D721Med (cell line): ENCODE measurements at regions not wholly inside any gene's neighbourhood (a gene's known extent, or its start where the extent isn't known, plus 50 kb on each side); places are given as distances from the start of the nearest gene placed in this dataset.

Experiments
- DNase-seq: peaks from one replicate; pipeline ENCODE4 v3.0.0; 2011; ENCODE audit warnings: low spot score; ENCODE audit not compliant: insufficient read length
- FAIRE-seq: peaks from 2 replicates; lab custom pipeline; 2011; peaks lifted over from hg19 to GRCh38; lab: Jason Lieb, UNC
- CTCF ChIP-seq: IDR thresholded peaks from 2 replicates; pipeline ENCODE4 v1.5.1; 2012; ENCODE audit warnings: mild to moderate bottlenecking, control low read depth; ENCODE audit not compliant: insufficient read depth; ENCODE audit errors: missing control alignments

DNA sequence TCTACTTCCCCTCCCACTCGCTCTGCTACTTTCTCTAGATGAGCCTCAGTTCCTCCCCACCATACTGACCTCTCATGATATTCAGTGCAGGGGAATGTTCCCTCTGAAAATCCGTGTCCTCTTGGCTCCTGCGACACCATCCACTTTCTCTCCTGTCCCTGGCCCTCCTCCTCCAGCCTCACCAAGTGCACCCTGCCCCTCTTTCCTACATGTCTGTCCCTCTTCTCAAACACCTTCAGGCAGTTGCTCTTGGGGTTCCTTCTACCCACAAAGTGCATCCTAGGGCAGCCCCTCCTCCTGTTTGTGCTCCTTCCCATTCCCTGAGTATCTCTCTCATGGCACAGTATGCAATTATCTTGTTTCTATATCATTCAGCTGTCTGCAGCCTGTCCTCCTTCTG is 246.4 kb upstream of the RAB6C start:
- no peak for DNase-seq
- no peak for TF ChIP-seq CTCF
- FAIRE-seq, result no peak

DNA sequence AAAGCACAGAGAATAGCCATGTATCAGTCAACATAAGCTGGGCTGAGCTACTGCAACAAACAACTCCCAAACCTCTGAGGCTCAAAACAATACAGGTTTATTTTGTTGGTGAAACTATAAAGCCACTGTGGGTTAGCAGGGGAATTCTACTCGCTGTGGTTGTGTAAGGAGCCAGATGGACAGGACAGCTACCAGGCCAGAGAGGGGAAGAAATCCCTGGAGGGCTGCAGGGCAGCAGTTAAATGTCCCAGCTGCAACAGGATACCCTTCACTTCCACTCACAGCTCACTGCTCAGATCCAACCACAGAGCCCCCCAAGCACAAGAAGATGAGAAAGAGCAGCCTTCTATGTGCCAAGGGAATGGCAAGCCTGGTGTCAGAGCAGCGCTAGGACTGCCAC is 245.9 kb upstream of the RAB6C start:
- no peak for TF ChIP-seq CTCF
- FAIRE-seq (no peak), DNase-seq (no peak)

DNA sequence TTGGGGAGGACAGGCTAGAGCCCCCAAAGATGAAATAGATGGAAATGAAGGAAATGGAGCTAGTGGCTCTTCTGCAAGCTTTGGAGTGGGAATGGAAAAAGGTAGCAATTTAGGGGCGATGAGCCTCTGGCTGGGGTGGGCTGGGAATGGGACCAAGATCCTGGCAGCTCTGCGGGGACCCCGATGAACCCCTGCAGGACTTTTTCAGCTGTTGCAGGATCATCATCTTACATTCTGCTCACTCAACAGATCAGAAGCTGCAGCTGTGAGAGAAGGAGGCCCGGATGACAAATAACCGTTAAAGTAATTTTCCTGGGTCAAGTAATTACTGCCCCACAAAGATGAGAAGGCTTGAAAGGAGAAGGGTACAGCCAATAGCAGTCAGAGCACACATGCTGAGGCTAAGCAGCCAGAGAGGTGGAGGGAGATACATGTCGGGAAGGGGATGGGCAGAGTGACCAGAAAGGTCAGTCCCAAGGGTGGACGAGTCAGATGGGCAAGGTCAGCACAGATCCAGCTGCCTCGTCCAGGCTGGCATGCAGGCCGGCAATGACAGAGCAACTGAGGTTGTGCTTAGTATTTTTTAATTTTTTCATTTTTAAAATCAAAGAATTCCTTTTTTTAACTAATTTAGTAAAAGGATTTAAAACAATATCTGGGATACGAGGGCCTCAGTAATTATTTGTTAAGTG is 245.0 kb upstream of the RAB6C start:
- DNase-seq (no peak), FAIRE-seq (no peak)
- no peak for TF ChIP-seq CTCF

DNA sequence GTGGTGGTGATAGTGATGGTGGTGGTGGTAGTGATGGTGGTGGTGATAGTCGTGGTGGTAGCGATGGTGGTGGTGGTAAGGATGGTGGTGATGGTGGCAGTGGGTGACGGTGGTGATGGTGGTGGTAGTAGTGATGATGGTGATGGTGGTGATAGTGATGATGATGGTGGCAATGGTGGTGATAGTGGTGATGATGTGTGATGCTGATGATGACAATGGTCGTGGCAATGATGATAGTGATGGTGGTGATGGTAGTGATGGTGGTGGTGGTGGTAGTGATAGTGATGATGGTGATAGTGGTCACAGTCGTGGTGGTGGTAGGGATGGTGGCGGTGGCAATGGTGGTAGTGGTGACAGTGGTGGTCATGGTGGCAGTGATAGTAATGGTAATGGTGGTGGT is 243.9 kb upstream of the RAB6C start:
- FAIRE-seq (no peak), DNase-seq (no peak)
- TF ChIP-seq CTCF, result no peak

DNA sequence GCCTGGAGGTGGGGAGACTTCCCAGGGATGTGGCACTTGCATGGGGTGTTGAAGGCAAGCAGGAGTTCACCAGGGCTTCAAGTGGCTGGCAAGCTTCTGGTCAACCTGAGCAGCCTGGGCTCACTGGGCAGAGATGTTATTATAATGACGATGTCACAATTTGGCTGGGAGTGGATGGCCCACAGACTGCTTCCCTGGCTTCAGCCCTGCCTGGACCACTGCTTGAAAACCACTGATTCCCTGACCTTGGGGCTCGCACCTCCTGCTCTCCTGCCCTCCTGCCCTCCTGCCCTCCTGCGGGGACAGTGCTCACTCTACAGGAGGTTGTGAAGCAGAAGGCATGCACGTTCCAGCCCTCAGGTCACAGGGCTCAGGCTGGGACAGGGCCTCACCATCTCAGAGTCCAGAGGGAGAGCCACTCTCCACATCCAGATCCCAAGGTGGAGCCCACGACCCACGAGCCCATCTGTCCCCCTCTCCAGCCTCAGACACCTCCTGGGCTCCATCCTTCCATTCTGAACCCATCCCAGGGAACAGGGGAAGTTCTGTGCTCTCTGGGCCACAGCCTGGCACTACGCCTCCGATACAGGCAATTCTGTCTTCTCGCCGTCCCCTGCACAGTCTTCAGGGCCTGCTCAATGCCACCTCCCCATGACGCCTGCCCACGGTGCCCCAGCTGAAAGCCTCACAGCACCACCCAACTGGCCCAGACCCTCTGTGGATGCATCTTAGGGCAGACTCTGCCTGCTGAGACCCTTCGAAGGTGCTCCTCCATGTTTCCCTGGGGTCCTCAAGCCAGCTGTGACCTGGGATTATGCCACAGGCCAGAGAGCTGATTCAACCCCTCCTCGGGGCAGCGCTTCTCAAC is 241.6 kb upstream of the RAB6C start:
- no peak for TF ChIP-seq CTCF
- DNase-seq (no peak), FAIRE-seq (no peak)

- TF ChIP-seq CTCF, result no peak
- FAIRE-seq, result no peak
- no peak for DNase-seq
Measured at GRCh38 chr2:129738799-129739198, 240.7 kb upstream of the RAB6C start.

DNA sequence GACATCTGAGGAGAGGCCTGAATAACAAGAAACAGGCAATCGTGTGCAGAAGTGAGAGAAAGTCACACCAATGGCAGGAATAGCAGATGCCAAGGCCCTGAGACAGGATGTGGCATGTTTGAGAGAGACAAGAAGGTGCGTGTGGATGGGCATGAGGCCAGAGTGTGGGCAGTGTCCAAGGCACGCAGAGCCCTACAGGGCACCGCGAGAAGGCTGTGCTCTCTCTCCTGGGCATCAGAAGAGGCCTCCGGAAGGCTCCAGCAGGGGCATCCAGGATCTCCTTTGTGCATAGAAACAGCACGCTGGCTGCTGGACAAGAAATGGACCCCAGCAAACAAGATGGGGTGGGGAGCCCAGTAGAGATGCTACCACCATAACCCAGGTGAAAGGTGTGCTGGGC is 239.0 kb upstream of the RAB6C start:
- no peak for FAIRE-seq
- no peak for TF ChIP-seq CTCF
- DNase-seq, result no peak
